PC-3 (cell line): ENCODE measurements at regions not wholly inside any gene's neighbourhood (a gene's known extent, or its start where the extent isn't known, plus 50 kb on each side); places are given as distances from the start of the nearest gene placed in this dataset.

Experiments
- ATAC-seq: fragments of 200-7000 bp; cut with Tn5 transposase; 2 replicates; pipeline ENCODE4 v1.9.1; 2020; ENCODE audit warnings: mild to moderate bottlenecking, moderate library complexity
- BruUV-seq: library from RNA; stranded (reverse); fragments of 400-500 nt; replicated peaks from 2 replicates; lab custom pipeline; 2021; lab: Mats Ljungman, UMichigan
- CTCF ChIA-PET: fragments of 300-600 bp; sonication (Branson Sonifier 250); formaldehyde crosslinking; loops from one replicate; lab custom pipeline; 2022; ENCODE audit warnings: antibody characterized with exemption; lab: Charles Lee
- POLR2A ChIA-PET: fragments of 300-600 bp; sonication (Branson Sonifier 250); formaldehyde crosslinking; loops from one replicate; lab custom pipeline; 2022; ENCODE audit warnings: antibody characterized with exemption; ENCODE audit not compliant: unreplicated experiment; lab: Charles Lee
- DNase-seq: peaks from one replicate; pipeline ENCODE4 v3.0.0-alpha.2; 2015
- H2AFZ ChIP-seq: fragments of 300-600 bp; sonication (generic); 2 replicates; pipeline ENCODE4 v1.6.0; 2016; ENCODE audit warnings: antibody characterized with exemption, low read length
- H3F3A ChIP-seq: fragments of 300-600 bp; sonication (generic); one replicate; pipeline ENCODE4 v1.6.0; 2017; ENCODE audit warnings: antibody characterized with exemption, low read length, control low read depth, mild to moderate bottlenecking; ENCODE audit not compliant: unreplicated experiment
- H3K27ac ChIP-seq: fragments of 300-600 bp; sonication (generic); 2 replicates; pipeline ENCODE4 v1.5.1; 2016; ENCODE audit warnings: mild to moderate bottlenecking, low read length
- H3K27me3 ChIP-seq: fragments of 300-600 bp; sonication (generic); 2 replicates; pipeline ENCODE4 v1.6.1; 2016; ENCODE audit warnings: low read length, mixed read lengths
- H3K36me3 ChIP-seq: fragments of 300-600 bp; sonication (generic); 2 replicates; pipeline ENCODE4 v1.6.1; 2016; ENCODE audit warnings: low read depth, mixed run types, low read length, mixed read lengths
- H3K4me1 ChIP-seq: fragments of 300-600 bp; sonication (generic); 2 replicates; pipeline ENCODE4 v1.5.1; 2016; ENCODE audit warnings: low read length; ENCODE audit not compliant: insufficient read depth
- H3K4me2 ChIP-seq: fragments of 300-600 bp; sonication (generic); 2 replicates; pipeline ENCODE4 v1.6.0; 2016; ENCODE audit warnings: low read length
- H3K4me3 ChIP-seq: fragments of 300-600 bp; sonication (generic); 2 replicates; pipeline ENCODE4 v1.5.1; 2016; ENCODE audit warnings: mild to moderate bottlenecking, low read length, mixed read lengths
- H3K79me2 ChIP-seq: fragments of 300-600 bp; sonication (generic); 2 replicates; pipeline ENCODE4 v1.6.1; 2017; ENCODE audit warnings: low read length, mixed read lengths
- H3K9ac ChIP-seq: fragments of 300-600 bp; sonication (generic); 2 replicates; pipeline ENCODE4 v1.6.0; 2016; ENCODE audit warnings: mild to moderate bottlenecking, low read length
- H3K9me2 ChIP-seq: fragments of 300-600 bp; sonication (generic); replicated peaks from 2 replicates; pipeline ENCODE4 v1.6.1; 2016; ENCODE audit warnings: mixed run types, low read length, mixed read lengths
- H3K9me3 ChIP-seq: fragments of 300-600 bp; sonication (generic); 2 replicates; pipeline ENCODE4 v1.6.1; 2016; ENCODE audit warnings: low read length, mixed read lengths
- H4K20me1 ChIP-seq: fragments of 300-600 bp; sonication (generic); 2 replicates; pipeline ENCODE4 v1.6.1; 2016; ENCODE audit warnings: low read length, mixed read lengths
- CTCF ChIP-seq: fragments of 300-600 bp; sonication (generic); conservative IDR thresholded peaks from 2 replicates; pipeline ENCODE4 v1.5.1; 2017; ENCODE audit warnings: antibody characterized with exemption, low read depth, mild to moderate bottlenecking, low read length
- EZH2 ChIP-seq: fragments of 300-600 bp; sonication (generic); IDR thresholded peaks from one replicate; pipeline ENCODE4 v1.6.1; 2017; ENCODE audit warnings: antibody characterized with exemption, mild to moderate bottlenecking, low read length; ENCODE audit not compliant: unreplicated experiment
- EZH2phosphoT487 ChIP-seq: fragments of 300-600 bp; sonication (generic); IDR thresholded peaks from 2 replicates; pipeline ENCODE4 v1.6.1; 2018; ENCODE audit warnings: mild to moderate bottlenecking, antibody characterized with exemption, low read length, borderline replicate concordance
- intact Hi-C: fragments of 100-400 bp; cut with micrococcal nuclease; formaldehyde crosslinking; loops from 2 replicates; pipeline ENCODE4 v1.9.0; 2023

GRCh38 chr1:201708691-201709090 lies 120.3 kb upstream of the IPO9 start:
- Histone ChIP-seq H3F3A (no peaks in the 10 kb centered on the region), H3K9me2 (no peaks in the 10 kb centered on the region), H3K4me3 (no peak overlapping the region), H3K9me3 (no peaks in the 10 kb centered on the region), H3K9ac (no peak overlapping the region), H2AFZ (no peak overlapping the region), H3K27ac (no peak overlapping the region), H4K20me1 (no peaks in the 10 kb centered on the region), H3K27me3 (no peaks in the 10 kb centered on the region), H3K4me2 (no peak overlapping the region), H3K36me3 (no peaks in the 10 kb centered on the region), H3K4me1 (peaks cover 25% of the 10 kb centered on the region), H3K79me2 (no peaks in the 10 kb centered on the region)
- ATAC-seq (no peak), DNase-seq (no peak)
- TF ChIP-seq EZH2 (no peak), CTCF (no peak)
- intact Hi-C loops: loop anchor here (1.0 kb wide), 1 partner anchor 85 kb away; no protein-coding TSS in a partner anchor
- ChIA-PET CTCF (interaction anchor here (1.5 to 2.1 kb wide), 3 partner anchors 82 to 86 kb away, joined by 6 to 35 read pairs (median 8); no protein-coding TSS in a partner anchor), POLR2A (no interaction called here)
- no TSS peak for BruUV-seq

DNA sequence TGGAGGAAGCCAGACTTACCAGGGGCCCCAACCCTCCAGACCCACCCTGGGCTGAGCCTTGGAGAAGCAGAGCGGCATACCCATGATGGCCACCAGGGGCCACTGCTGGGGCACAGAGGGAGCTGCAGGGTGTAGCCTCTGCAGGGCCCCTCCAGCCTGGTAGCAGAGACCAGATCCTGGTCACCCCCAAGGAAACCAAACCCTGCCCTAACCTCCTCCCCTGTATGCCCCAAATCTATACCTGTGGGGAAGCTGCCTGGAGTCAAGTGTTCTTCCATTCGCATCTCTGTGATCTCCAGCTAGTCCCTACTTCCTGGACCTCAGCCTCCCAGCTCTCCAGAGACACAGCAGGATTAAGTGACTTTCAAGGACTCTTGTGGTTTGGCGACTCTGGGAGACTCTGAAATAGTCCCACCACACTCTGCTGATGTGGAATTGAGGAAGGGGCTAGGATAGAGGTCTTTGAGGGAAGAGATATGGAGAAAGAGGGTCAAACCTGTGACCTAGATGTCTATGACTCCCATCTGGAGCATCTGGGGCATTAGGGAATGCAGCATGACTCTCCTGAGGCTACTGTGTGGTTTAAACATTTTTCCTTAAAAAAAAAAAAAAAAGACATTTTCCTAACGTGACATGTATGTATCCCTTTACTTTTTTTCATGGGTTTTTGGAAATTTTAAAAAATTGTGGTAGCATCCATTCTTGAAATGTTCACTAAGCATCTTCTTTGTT lies 119.2 kb upstream of the IPO9 start:
- Histone ChIP-seq H3K4me3 (no peak overlapping the region), H3F3A (no peaks in the 10 kb centered on the region), H3K27me3 (no peaks in the 10 kb centered on the region), H3K4me2 (no peak overlapping the region), H4K20me1 (no peaks in the 10 kb centered on the region), H3K27ac (no peak overlapping the region), H3K9ac (no peak overlapping the region), H2AFZ (no peak overlapping the region), H3K79me2 (no peaks in the 10 kb centered on the region), H3K9me2 (no peaks in the 10 kb centered on the region), H3K9me3 (no peaks in the 10 kb centered on the region), H3K4me1 (peaks cover 34% of the 10 kb centered on the region), H3K36me3 (no peaks in the 10 kb centered on the region)
- no TSS peak for BruUV-seq
- peak; percentile 59 for ATAC-seq
- TF ChIP-seq EZH2phosphoT487 (no peak), CTCF (peak; percentile 72)
- POLR2A ChIA-PET: no interaction called here
- intact Hi-C loops: loop anchor here (1.0 to 5.0 kb wide), 2 partner anchors 84 to 227 kb away; no protein-coding TSS in a partner anchor
- DNase-seq: peak; percentile 65
- CTCF ChIA-PET: interaction anchor here (0.6 to 2.1 kb wide), 5 partner anchors 14 to 85 kb away, joined by 3 to 35 read pairs (median 6); no protein-coding TSS in a partner anchor
